ENCODE measurements at regions not wholly inside any gene's neighbourhood (a gene's known extent, or its start where the extent isn't known, plus 50 kb on each side); places are given as distances from the start of the nearest gene placed in this dataset.

GRCh38 chr12:34386016-34386415 lies 363.7 kb downstream of the ALG10 start:
- no peak for DNase-seq

GRCh38 chr12:34386621-34387255 lies 364.4 kb downstream of the ALG10 start:
- no peak for DNase-seq

- no peak for DNase-seq
These were observed 365.7 kb downstream of the ALG10 start for GRCh38 chr12:34387711-34388635.

- DNase-seq = no peak
These were observed 366.5 kb downstream of the ALG10 start for GRCh38 chr12:34388636-34389377.

GRCh38 chr12:34389378-34390170 lies 367.3 kb downstream of the ALG10 start:
- DNase-seq = no peak

- no peak for DNase-seq
These were observed 368.0 kb downstream of the ALG10 start for GRCh38 chr12:34390171-34390841.

- DNase-seq = no peak
These were observed 368.8 kb downstream of the ALG10 start for GRCh38 chr12:34390846-34391700.

- DNase-seq = no peak
These were observed 369.7 kb downstream of the ALG10 start for GRCh38 chr12:34391771-34392581.

- no peak for DNase-seq
These were observed 370.4 kb downstream of the ALG10 start for GRCh38 chr12:34392741-34393085.

- DNase-seq = peak in 1 of 2 donors; percentile 0
These were observed 371.0 kb downstream of the ALG10 start for GRCh38 chr12:34393086-34393820.

GRCh38 chr12:34393821-34394150 lies 371.5 kb downstream of the ALG10 start:
- no peak for DNase-seq

- DNase-seq = no peak
These were observed 372.1 kb downstream of the ALG10 start for GRCh38 chr12:34394211-34395055.

- no peak for DNase-seq
These were observed 373.0 kb downstream of the ALG10 start for GRCh38 chr12:34395056-34396005.

- peak in 1 of 2 donors; percentile 0 for DNase-seq
These were observed 373.9 kb downstream of the ALG10 start for GRCh38 chr12:34396006-34396860.

- DNase-seq = peak in 1 of 2 donors; percentile 0
These were observed 374.7 kb downstream of the ALG10 start for GRCh38 chr12:34396861-34397590.

All from activated CD4-positive, alpha-beta T cell treated with anti-CD3 and anti-CD28 coated beads for 4 hours (primary cell).